Loucy (cell line): ENCODE measurements at regions not wholly inside any gene's neighbourhood (a gene's known extent, or its start where the extent isn't known, plus 50 kb on each side); places are given as distances from the start of the nearest gene placed in this dataset.

Experiments
- CTCF ChIP-seq: fragments of 200-600 bp; sonication (generic); conservative IDR thresholded peaks from 2 replicates; pipeline ENCODE4 v1.5.1; 2014; ENCODE audit warnings: mild to moderate bottlenecking, antibody characterized with exemption, low read length
- EZH2phosphoT487 ChIP-seq: fragments of 200-600 bp; IDR thresholded peaks from 2 replicates; pipeline ENCODE4 v1.6.1; 2018; ENCODE audit warnings: antibody characterized with exemption, mild to moderate bottlenecking, moderate library complexity, borderline replicate concordance

- TF ChIP-seq EZH2phosphoT487 = no peak
- TF ChIP-seq CTCF = no peak
Measured at GRCh38 chr9:88807426-88807825, 183.8 kb upstream of the S1PR3 start.
